Right cardiac atrium (tissue), 5 donors: ENCODE measurements at regions not wholly inside any gene's neighbourhood (a gene's known extent, or its start where the extent isn't known, plus 50 kb on each side); places are given as distances from the start of the nearest gene placed in this dataset.

Experiments
- ATAC-seq, 2 donors: fragments of 200-7000 bp; cut with Tn5 transposase; one replicate each; pipeline versions ENCODE4 v1.8.0 to v1.9.1; 2020; ENCODE audit warnings: moderate library complexity in 2 of 2, mild to moderate bottlenecking in 1 of 2
- DNase-seq, 3 donors: peaks; one replicate each; pipeline ENCODE4 v3.0.0-alpha.2; 2020
- H3K27ac ChIP-seq: one replicate; pipeline ENCODE4 v1.5.1; 2013; ENCODE audit warnings: mild to moderate bottlenecking, low read length, control low read depth, moderate library complexity
- H3K27me3 ChIP-seq: one replicate; pipeline ENCODE4 v1.6.1; 2013; ENCODE audit not compliant: control insufficient read depth, insufficient read depth
- H3K4me1 ChIP-seq: one replicate; pipeline ENCODE4 v1.6.1; 2013; ENCODE audit warnings: low read length; ENCODE audit not compliant: control insufficient read depth, insufficient read depth
- H3K4me3 ChIP-seq: one replicate; pipeline ENCODE4 v1.5.1; 2013; ENCODE audit warnings: low read length, control low read depth
- H3K9me3 ChIP-seq: one replicate; pipeline ENCODE4 v1.6.1; 2013; ENCODE audit warnings: low read length; ENCODE audit not compliant: control insufficient read depth
- WGBS: extraction: QIAGEN DNeasy Blood & Tissue Kit; methylation state at CpG from one replicate; pipeline ENCODE4 v1.1.7; 2013; 5-methylcytosine and 5-hydroxymethylcytosine counted together
- intact Hi-C, 4 donors: fragments of 100-400 bp; cut with DNase I; formaldehyde crosslinking; loops; one replicate each; pipeline versions ENCODE4 v1.11.0 to v1.14.0; 2022 to 2023
- donor health status: healthy with polysubstance abuse.
- donor health status: DM: no; HTN: yes; CAD: no.
- donor health status: DM: no; HTN: no; CAD: no.
- donor health status: DM: no; HTN: yes; CAD: no; lungs with severe emphysema.
- donor health status: DM: yes; HTN: yes; CAD: no.

GRCh38 chr5:4097199-4097598 is 501.6 kb downstream of the IRX1 start:
- WGBS, result 59% methylated on average over 6 of the region's 6 CpGs
- intact Hi-C loops, result no loop called here
- H3K27me3 ChIP-seq, result no peaks in the 10 kb centered on the region
- DNase-seq (no peak), ATAC-seq (no peak)
- peaks cover 2% of the 10 kb centered on the region for H3K9me3 ChIP-seq
- H3K27ac ChIP-seq, result no peak overlapping the region
- no peak overlapping the region for H3K4me3 ChIP-seq
- no peaks in the 10 kb centered on the region for H3K4me1 ChIP-seq

GRCh38 chr5:4098226-4098625 is 502.6 kb downstream of the IRX1 start:
- DNase-seq (no peak), ATAC-seq (no peak)
- 75% methylated on average over 9 of the region's 9 CpGs for WGBS
- intact Hi-C loops, result no loop called here
- H3K27me3 ChIP-seq, result no peaks in the 10 kb centered on the region
- H3K4me1 ChIP-seq, result no peaks in the 10 kb centered on the region
- H3K4me3 ChIP-seq, result no peak overlapping the region
- H3K9me3 ChIP-seq, result peaks cover 2% of the 10 kb centered on the region
- H3K27ac ChIP-seq, result no peak overlapping the region

- 52% methylated on average over 7 of the region's 7 CpGs for WGBS
- ATAC-seq (no peak), DNase-seq (no peak)
- intact Hi-C loops, result no loop called here
- no peak overlapping the region for H3K4me3 ChIP-seq
- no peaks in the 10 kb centered on the region for H3K27me3 ChIP-seq
- H3K9me3 ChIP-seq, result no peaks in the 10 kb centered on the region
- H3K27ac ChIP-seq, result no peak overlapping the region
- H3K4me1 ChIP-seq, result no peaks in the 10 kb centered on the region
Observed at GRCh38 chr5:4099386-4099785, 503.8 kb downstream of the IRX1 start.

DNA sequence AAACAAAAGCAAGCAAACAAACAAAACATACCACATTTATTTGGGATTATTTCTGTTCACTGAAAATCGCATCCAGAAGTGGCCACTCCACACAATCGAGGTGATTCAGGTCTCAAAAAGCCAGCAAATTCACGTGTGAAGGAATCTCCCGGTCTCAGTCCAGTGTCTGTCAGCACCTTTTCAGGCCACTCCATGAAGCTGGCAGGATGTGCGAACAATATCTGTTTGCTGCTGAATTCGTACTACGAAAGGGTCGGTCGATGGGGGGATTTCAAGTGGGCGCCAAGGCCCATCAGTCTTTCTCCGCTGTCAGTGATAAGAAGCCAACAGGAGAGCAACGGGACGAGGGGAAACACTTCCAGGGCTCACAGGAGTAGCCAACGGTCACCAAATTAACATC is 505.1 kb downstream of the IRX1 start:
- Histone ChIP-seq H3K4me3 (no peak overlapping the region), H3K4me1 (no peaks in the 10 kb centered on the region), H3K27ac (no peak overlapping the region), H3K27me3 (no peaks in the 10 kb centered on the region), H3K9me3 (no peaks in the 10 kb centered on the region)
- intact Hi-C loops, result no loop called here
- ATAC-seq, result no peak
- WGBS, result 31% methylated on average over 14 of the region's 14 CpGs
- no peak for DNase-seq

GRCh38 chr5:4101189-4101588 is 505.6 kb downstream of the IRX1 start:
- DNase-seq (no peak), ATAC-seq (no peak)
- no peaks in the 10 kb centered on the region for H3K4me1 ChIP-seq
- WGBS, result 50% methylated on average over 12 of the region's 12 CpGs
- no peaks in the 10 kb centered on the region for H3K27me3 ChIP-seq
- H3K27ac ChIP-seq, result no peak overlapping the region
- no peaks in the 10 kb centered on the region for H3K9me3 ChIP-seq
- intact Hi-C loops, result no loop called here
- no peak overlapping the region for H3K4me3 ChIP-seq

GRCh38 chr5:4104831-4105597 is 509.4 kb downstream of the IRX1 start:
- 81% methylated on average over 4 of the region's 4 CpGs for WGBS
- Histone ChIP-seq H3K9me3 (no peaks in the 10 kb centered on the region), H3K4me1 (no peaks in the 10 kb centered on the region), H3K4me3 (no peak overlapping the region), H3K27me3 (no peaks in the 10 kb centered on the region), H3K27ac (no peak overlapping the region)
- DNase-seq, result no peak
- no peak for ATAC-seq
- intact Hi-C loops, result no loop called here

GRCh38 chr5:4108690-4109089 is 513.1 kb downstream of the IRX1 start:
- no peak for ATAC-seq
- no peak overlapping the region for H3K4me3 ChIP-seq
- 26% methylated on average over 1 of the region's 1 CpG for WGBS

GRCh38 chr5:4113426-4113825 is 517.8 kb downstream of the IRX1 start:
- peaks cover 2% of the 10 kb centered on the region for H3K9me3 ChIP-seq
- intact Hi-C loops, result no loop called here
- H3K4me1 ChIP-seq, result no peaks in the 10 kb centered on the region
- DNase-seq (no peak), ATAC-seq (no peak)
- H3K27ac ChIP-seq, result no peak overlapping the region
- H3K27me3 ChIP-seq, result no peaks in the 10 kb centered on the region
- WGBS, result 65% methylated on average over 8 of the region's 8 CpGs
- no peak overlapping the region for H3K4me3 ChIP-seq

More at GRCh38 chr5:4108690-4109089, 513.1 kb downstream of the IRX1 start:
- H3K27ac ChIP-seq, result no peak overlapping the region
- no peaks in the 10 kb centered on the region for H3K9me3 ChIP-seq
- no peaks in the 10 kb centered on the region for H3K27me3 ChIP-seq
- H3K4me1 ChIP-seq, result no peaks in the 10 kb centered on the region
- no peak for DNase-seq
- intact Hi-C loops, result no loop called here

GRCh38 chr5:4113905-4114304 is 518.3 kb downstream of the IRX1 start:
- WGBS, result 92% methylated on average over 9 of the region's 9 CpGs
- DNase-seq, result no peak
- peaks cover 2% of the 10 kb centered on the region for H3K9me3 ChIP-seq
- no peak for ATAC-seq
- intact Hi-C loops, result no loop called here
- H3K27ac ChIP-seq, result no peak overlapping the region
- no peaks in the 10 kb centered on the region for H3K27me3 ChIP-seq
- no peaks in the 10 kb centered on the region for H3K4me1 ChIP-seq
- H3K4me3 ChIP-seq, result no peak overlapping the region

DNA sequence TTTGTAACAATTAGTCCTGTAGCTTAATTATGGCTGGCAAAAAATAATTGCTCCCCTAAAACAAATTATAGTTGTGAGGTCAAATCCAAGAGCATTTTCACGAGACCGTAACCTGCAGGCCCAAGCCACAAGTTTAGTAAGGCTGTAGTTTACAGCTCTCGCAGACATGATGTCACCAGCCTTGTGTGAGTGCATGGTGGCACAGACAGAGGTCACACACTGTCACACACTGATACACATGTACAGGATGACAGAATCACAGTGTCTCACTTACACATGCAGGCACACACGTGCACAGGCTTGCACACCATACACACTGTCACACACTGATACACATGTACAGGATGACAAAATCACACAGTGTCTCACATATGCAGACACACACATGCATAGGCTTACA is 518.8 kb downstream of the IRX1 start:
- Histone ChIP-seq H3K4me1 (no peaks in the 10 kb centered on the region), H3K27ac (no peak overlapping the region), H3K4me3 (no peak overlapping the region), H3K9me3 (peaks cover 5% of the 10 kb centered on the region), H3K27me3 (no peaks in the 10 kb centered on the region)
- DNase-seq (no peak), ATAC-seq (no peak)
- intact Hi-C loops, result no loop called here
- 80% methylated on average over 4 of the region's 4 CpGs for WGBS

- DNase-seq, result no peak
- no peaks in the 10 kb centered on the region for H3K27me3 ChIP-seq
- no peaks in the 10 kb centered on the region for H3K4me1 ChIP-seq
- intact Hi-C loops, result no loop called here
- H3K9me3 ChIP-seq, result peaks cover 5% of the 10 kb centered on the region
- no peak for ATAC-seq
- no peak overlapping the region for H3K4me3 ChIP-seq
- WGBS, result 64% methylated on average over 3 of the region's 3 CpGs
- no peak overlapping the region for H3K27ac ChIP-seq
Observed at GRCh38 chr5:4116834-4117233, 521.2 kb downstream of the IRX1 start.
